H1 (cell line): ENCODE measurements at regions not wholly inside any gene's neighbourhood (a gene's known extent, or its start where the extent isn't known, plus 50 kb on each side); places are given as distances from the start of the nearest gene placed in this dataset.

ENCODE experiments used
- CTCF ChIA-PET: fragments of 300-600 bp; sonication (Branson Sonifier 250); formaldehyde crosslinking; loops from one replicate; lab custom pipeline; 2021; ENCODE audit not compliant: partially characterized antibody; lab: Charles Lee
- POLR2A ChIA-PET: fragments of 300-600 bp; sonication (Branson Sonifier 250); formaldehyde crosslinking; loops from one replicate; lab custom pipeline; 2021; ENCODE audit warnings: inconsistent platforms; ENCODE audit not compliant: partially characterized antibody; lab: Charles Lee
- DNase-seq, 2 experiments: peaks; one replicate each; pipeline versions ENCODE4 v3.0.0 to v3.0.0-alpha.2; 2010 to 2022; ENCODE audit warnings: low spot score in 2 of 2, low read depth in 1 of 2, mixed read lengths in 1 of 2
- FAIRE-seq: peaks from 2 replicates; lab custom pipeline; 2011; peaks lifted over from hg19 to GRCh38; lab: Jason Lieb, UNC
- H2AFZ ChIP-seq: 2 replicates; pipeline ENCODE4 v1.8.1; 2012; ENCODE audit warnings: low read length, inconsistent platforms
- H2AK5ac ChIP-seq: 2 replicates; pipeline ENCODE4 v1.6.1; 2013; ENCODE audit warnings: low read depth, low read length
- H2BK120ac ChIP-seq: replicated peaks from 2 replicates; pipeline ENCODE3; 2013; ENCODE audit warnings: low read depth, low read length, inconsistent platforms
- H2BK12ac ChIP-seq: 2 replicates; pipeline ENCODE4 v1.6.1; 2013; ENCODE audit warnings: low read depth, low read length
- H2BK15ac ChIP-seq: 2 replicates; pipeline ENCODE4 v1.6.1; 2013; ENCODE audit warnings: low read length
- H2BK20ac ChIP-seq: 2 replicates; pipeline ENCODE4 v1.6.1; 2013; ENCODE audit warnings: low read length
- H2BK5ac ChIP-seq: 2 replicates; pipeline ENCODE4 v1.6.1; 2013; ENCODE audit warnings: low read depth, low read length
- H3K14ac ChIP-seq: 2 replicates; pipeline ENCODE4 v1.6.1; 2013; ENCODE audit warnings: inconsistent platforms; ENCODE audit not compliant: insufficient read length
- H3K18ac ChIP-seq: 2 replicates; pipeline ENCODE4 v1.6.1; 2013; ENCODE audit warnings: low read length; ENCODE audit errors: extremely low read depth
- H3K23ac ChIP-seq: 2 replicates; pipeline ENCODE4 v1.6.1; 2013; ENCODE audit warnings: inconsistent platforms; ENCODE audit not compliant: insufficient read length
- H3K23me2 ChIP-seq: 2 replicates; pipeline ENCODE4 v1.6.1; 2013; ENCODE audit warnings: low read depth, low read length
- H3K27ac ChIP-seq: 2 replicates; pipeline ENCODE4 v1.6.1; 2011; ENCODE audit warnings: low read depth, low read length, inconsistent platforms
- H3K27me3 ChIP-seq, 4 experiments: replicated peaks in 1 of 4; 1 replicate in 1 of 4; 2 replicates in 3 of 4; pipeline versions ENCODE4 v1.6.1 to v1.8.1; 2011 to 2013; ENCODE audit warnings: low read length in 3 of 4, mild to moderate bottlenecking in 3 of 4, inconsistent platforms in 2 of 4, mixed read lengths in 2 of 4, moderate library complexity in 1 of 4; ENCODE audit not compliant: control insufficient read depth in 3 of 4, insufficient read depth in 3 of 4; ENCODE audit errors: extremely low read depth in 1 of 4
- H3K36me3 ChIP-seq, 4 experiments: 2 replicates each; pipeline versions ENCODE4 v1.6.1 to v1.8.1; 2011 to 2013; ENCODE audit warnings: mild to moderate bottlenecking in 4 of 4, low read length in 3 of 4, moderate library complexity in 2 of 4, control low read depth in 1 of 4, inconsistent platforms in 1 of 4; ENCODE audit not compliant: insufficient read depth in 4 of 4, control insufficient read depth in 2 of 4
- H3K4ac ChIP-seq: replicated peaks from 2 replicates; pipeline ENCODE3; 2013; ENCODE audit warnings: low read length, low read depth, mixed read lengths, inconsistent platforms; ENCODE audit not compliant: insufficient read length
- H3K4me1 ChIP-seq, 4 experiments: replicated peaks in 1 of 4; 1 replicate in 1 of 4; 2 replicates in 3 of 4; pipeline versions ENCODE4 v1.6.1 to v1.8.1; 2011 to 2013; ENCODE audit warnings: low read length in 3 of 4, inconsistent platforms in 2 of 4, mixed read lengths in 1 of 4; ENCODE audit not compliant: insufficient read depth in 4 of 4, control insufficient read depth in 3 of 4
- H3K4me2 ChIP-seq, 2 experiments: 2 replicates each; pipeline versions ENCODE4 v1.6.1 to v1.8.1; 2011 to 2013; ENCODE audit warnings: low read depth in 2 of 2, low read length in 2 of 2, control low read depth in 1 of 2, inconsistent platforms in 1 of 2, mild to moderate bottlenecking in 1 of 2; ENCODE audit not compliant: insufficient read depth in 1 of 2
- H3K4me3 ChIP-seq, 4 experiments: fragments of 200-600, 300-600 bp in 1 of 4; sonication (generic), shearing (Covaris generic), sonication (Bioruptor Twin) in 1 of 4; 2 replicates each; pipeline versions ENCODE4 v1.5.1 to v1.8.1; 2011 to 2016; ENCODE audit warnings: low read length in 4 of 4, low read depth in 3 of 4, control low read depth in 2 of 4, inconsistent platforms in 2 of 4, mild to moderate bottlenecking in 2 of 4, mixed read lengths in 1 of 4, moderate library complexity in 1 of 4; ENCODE audit not compliant: insufficient read depth in 2 of 4; ENCODE audit errors: extremely low read depth in 1 of 4
- H3K56ac ChIP-seq: replicated peaks from 2 replicates; pipeline ENCODE3; 2013; ENCODE audit warnings: low read depth, mild to moderate bottlenecking, mixed read lengths, low read length, inconsistent platforms; ENCODE audit not compliant: insufficient read length
- H3K79me1 ChIP-seq: 2 replicates; pipeline ENCODE4 v1.6.1; 2013; ENCODE audit warnings: low read depth, low read length, control low read depth
- H3K79me2 ChIP-seq, 2 experiments: 2 replicates each; pipeline versions ENCODE4 v1.6.1 to v1.8.1; 2012 to 2013; ENCODE audit warnings: low read length in 2 of 2, mild to moderate bottlenecking in 2 of 2, inconsistent platforms in 1 of 2; ENCODE audit not compliant: insufficient read depth in 2 of 2, control insufficient read depth in 1 of 2
- H3K9ac ChIP-seq, 4 experiments: replicated peaks in 1 of 4; 1 replicate in 1 of 4; 2 replicates in 3 of 4; pipeline versions ENCODE4 v1.6.1 to v1.8.1; 2011 to 2013; ENCODE audit warnings: low read depth in 3 of 4, low read length in 3 of 4, control low read depth in 2 of 4, mild to moderate bottlenecking in 2 of 4, moderate library complexity in 2 of 4, inconsistent platforms in 1 of 4; ENCODE audit errors: extremely low read depth in 1 of 4
- H3K9me3 ChIP-seq, 2 experiments: 2 replicates each; pipeline versions ENCODE4 v1.6.1 to v1.8.1; 2012 to 2013; ENCODE audit warnings: mild to moderate bottlenecking in 2 of 2, moderate library complexity in 2 of 2, control low read depth in 1 of 2, inconsistent platforms in 1 of 2, low read depth in 1 of 2, low read length in 1 of 2, mixed read lengths in 1 of 2; ENCODE audit not compliant: insufficient read depth in 2 of 2
- H4K20me1 ChIP-seq, 2 experiments: replicated peaks in 1 of 2; 2 replicates each; pipeline versions ENCODE3 to v1.8.1; 2011 to 2013; ENCODE audit warnings: inconsistent platforms in 2 of 2, low read length in 2 of 2, mild to moderate bottlenecking in 1 of 2; ENCODE audit not compliant: insufficient read depth in 2 of 2, control insufficient read depth in 1 of 2
- H4K5ac ChIP-seq: 2 replicates; pipeline ENCODE4 v1.6.1; 2013; ENCODE audit warnings: low read length, low read depth, mixed read lengths, inconsistent platforms; ENCODE audit not compliant: insufficient read length
- H4K8ac ChIP-seq: 2 replicates; pipeline ENCODE4 v1.8.0; 2013; ENCODE audit warnings: mild to moderate bottlenecking, moderate library complexity, low read length, inconsistent platforms; ENCODE audit not compliant: insufficient read depth; ENCODE audit errors: extremely low read depth
- H4K91ac ChIP-seq: replicated peaks from 2 replicates; pipeline ENCODE3; 2013; ENCODE audit warnings: low read length, mixed read lengths, inconsistent platforms; ENCODE audit not compliant: insufficient read length
- RNF2 ChIP-seq: fragments of 200-900, 300-1000 bp; sonication (generic); IDR thresholded peaks from 2 replicates; pipeline ENCODE4 v1.7.1; 2016; ENCODE audit warnings: borderline replicate concordance, low read depth, mild to moderate bottlenecking, antibody characterized with exemption, low read length; ENCODE audit not compliant: poor library complexity, severe bottlenecking; ENCODE audit errors: missing control alignments
- SP1 ChIP-seq: IDR thresholded peaks from 2 replicates; pipeline ENCODE4 v1.6.1; 2011; ENCODE audit warnings: low read depth, low read length
- USF2 ChIP-seq: IDR thresholded peaks from 2 replicates; pipeline ENCODE4 v1.6.1; 2011; ENCODE audit warnings: low read length, improper control_type of control experiment
- WGBS, 2 experiments: shearing (Covaris generic) in 1 of 2; methylation state at CpG; one replicate each; pipeline versions ENCODE4 v1.1.6 to v1.1.7; 2013 to 2015; ENCODE audit warnings: low lambda C conversion rate in 2 of 2, mixed read lengths in 2 of 2, inconsistent platforms in 1 of 2, low coverage in 1 of 2, missing lambda C conversion rate in 1 of 2; ENCODE audit not compliant: insufficient replicate concordance in 2 of 2, insufficient coverage in 1 of 2, insufficient read length in 1 of 2; ENCODE audit errors: extremely low coverage in 1 of 2, missing lambda C conversion rate in 1 of 2; 5-methylcytosine and 5-hydroxymethylcytosine counted together

- H4K8ac ChIP-seq: no peak overlapping the region
- H3K79me1 ChIP-seq: no peaks in the 10 kb centered on the region
- H2BK20ac ChIP-seq: no peak overlapping the region
- ChIA-PET CTCF (no interaction called here), POLR2A (no interaction called here)
- H3K4me2 ChIP-seq: no peak overlapping the region
- no peak overlapping the region for H3K4me3 ChIP-seq
- no peak overlapping the region for H4K5ac ChIP-seq
- H3K36me3 ChIP-seq: no peaks in the 10 kb centered on the region; a peak in 1 of 8 replicates
- H2BK15ac ChIP-seq: no peak overlapping the region
- no peaks in the 10 kb centered on the region for H3K23me2 ChIP-seq
- H2BK120ac ChIP-seq: no peak overlapping the region
- no peaks in the 10 kb centered on the region for H4K20me1 ChIP-seq
- no peak overlapping the region for H3K23ac ChIP-seq
- peaks cover 46 to 72% of the 10 kb centered on the region in 2 experiments for H3K9me3 ChIP-seq
- H2AFZ ChIP-seq: no peak overlapping the region
- FAIRE-seq (no peak), DNase-seq (no peak)
- H3K4ac ChIP-seq: no peak overlapping the region
- H2BK5ac ChIP-seq: no peak overlapping the region
- no peak overlapping the region for H3K9ac ChIP-seq
- no peaks in the 10 kb centered on the region for H3K79me2 ChIP-seq
- H3K56ac ChIP-seq: no peak overlapping the region
- no peak for TF ChIP-seq RNF2
- no peak for TF ChIP-seq USF2
- no peak for TF ChIP-seq SP1
- TF ChIP-seq, all 59 proteins: peak for 0
- Histone ChIP-seq H2AK5ac (no peak overlapping the region), H3K27ac (no peak overlapping the region), H3K18ac (no peak overlapping the region), H3K4me1 (no peaks in the 10 kb centered on the region), H3K14ac (no peak overlapping the region), H3K27me3 (no peaks in the 10 kb centered on the region), H2BK12ac (no peak overlapping the region), H4K91ac (no peak overlapping the region)
- 87% methylated on average over 10 of the region's 11 CpGs; no CpG with 5 or more reads in 1 of the 2 experiments for WGBS, 2 experiments
Observed at GRCh38 chr12:34107016-34107415, 84.7 kb downstream of the ALG10 start.
